SK-N-SH (cell line): ENCODE measurements at regions not wholly inside any gene's neighbourhood (a gene's known extent, or its start where the extent isn't known, plus 50 kb on each side); places are given as distances from the start of the nearest gene placed in this dataset.

ENCODE experiments used
- CTCF ChIP-seq: fragments of 200-600 bp; sonication (generic); IDR thresholded peaks from 2 replicates; pipeline ENCODE4 v1.6.1; 2017; ENCODE audit warnings: antibody characterized with exemption, mild to moderate bottlenecking, moderate library complexity
- GABPA ChIP-seq: IDR thresholded peaks from 2 replicates; pipeline ENCODE4 v1.4.0; 2012; ENCODE audit warnings: low read depth, mild to moderate bottlenecking
- RFX5 ChIP-seq: IDR thresholded peaks from 2 replicates; pipeline ENCODE4 v1.6.1; 2012; ENCODE audit warnings: mild to moderate bottlenecking, improper control_type of control experiment, low read length
- SIN3A ChIP-seq: IDR thresholded peaks from 2 replicates; pipeline ENCODE4 v1.6.1; 2012; ENCODE audit warnings: low read depth, mild to moderate bottlenecking, low read length, moderate library complexity, borderline replicate concordance

GRCh38 chr12:126760092-126760491 lies 1506.9 kb upstream of the TMEM132C start:
- TF ChIP-seq RFX5 (no peak), CTCF (no peak), SIN3A (no peak), GABPA (no peak)
